HEK293 (cell line): ENCODE measurements at regions not wholly inside any gene's neighbourhood (a gene's known extent, or its start where the extent isn't known, plus 50 kb on each side); places are given as distances from the start of the nearest gene placed in this dataset.

Experiments used
- CTCF ChIA-PET: fragments of 350-600 bp; formaldehyde crosslinking; extraction: SDS; loops from one replicate; lab custom pipeline; 2021; ENCODE audit warnings: antibody characterized with exemption; lab: Yijun Ruan, JAX
- POLR2A ChIA-PET: fragments of 300-600 bp; formaldehyde crosslinking; extraction: SDS; loops from one replicate; lab custom pipeline; 2020; ENCODE audit warnings: antibody characterized with exemption, inconsistent platforms; lab: Yijun Ruan, JAX
- H3K27ac ChIP-seq: fragments of 200-500 bp; sonication (Bioruptor generic); 2 replicates; pipeline ENCODE4 v1.5.1; 2014; ENCODE audit warnings: low read depth, low read length, control low read depth, inconsistent platforms; ENCODE audit errors: extremely low read depth
- H3K36me3 ChIP-seq, 2 experiments: fragments of 200-500 bp in 1 of 2; sonication (Bioruptor generic) in 1 of 2; 1 replicate in 1 of 2; 2 replicates in 1 of 2; pipeline ENCODE4 v1.5.1; 2014 to 2017; ENCODE audit warnings: inconsistent platforms in 2 of 2, low read length in 2 of 2; ENCODE audit not compliant: control insufficient read depth in 2 of 2, insufficient read depth in 1 of 2
- H3K4me1 ChIP-seq: fragments of 200-500 bp; sonication (Bioruptor generic); 2 replicates; pipeline ENCODE4 v1.5.1; 2014; ENCODE audit warnings: mild to moderate bottlenecking, low read length, inconsistent platforms; ENCODE audit not compliant: control insufficient read depth, insufficient read depth
- H3K4me3 ChIP-seq: 2 replicates; pipeline ENCODE4 v1.5.1; 2011; ENCODE audit warnings: low read depth, mild to moderate bottlenecking, control low read depth, low read length, moderate library complexity
- H3K9me3 ChIP-seq: fragments of 200-500 bp; sonication (Bioruptor generic); 2 replicates; pipeline ENCODE4 v1.5.1; 2014; ENCODE audit warnings: low read depth, low read length, inconsistent platforms; ENCODE audit not compliant: control insufficient read depth, insufficient read depth
- GLIS2 ChIP-seq: fragments of 450-650 bp; formaldehyde crosslinking; IDR thresholded peaks from 2 replicates; pipeline ENCODE4 v1.5.1; 2016; ENCODE audit warnings: missing biosample characterization, missing genetic modification characterization
- HOXD13 ChIP-seq: sonication (generic); formaldehyde crosslinking; IDR thresholded peaks from 2 replicates; pipeline ENCODE4 v1.8.0; 2022; ENCODE audit warnings: missing genetic modification reagents, borderline replicate concordance
- MYNN ChIP-seq: fragments of 450-650 bp; formaldehyde crosslinking; IDR thresholded peaks from 2 replicates; pipeline ENCODE4 v1.5.1; 2016; ENCODE audit warnings: missing biosample characterization, missing genetic modification characterization, borderline replicate concordance
- OVOL3 ChIP-seq: fragments of 450-650 bp; formaldehyde crosslinking; IDR thresholded peaks from 2 replicates; pipeline ENCODE4 v1.5.1; 2016; ENCODE audit warnings: missing biosample characterization, missing genetic modification characterization
- SCRT1 ChIP-seq: fragments of 450-650 bp; formaldehyde crosslinking; IDR thresholded peaks from 2 replicates; pipeline ENCODE4 v1.5.1; 2016; ENCODE audit warnings: missing biosample characterization, missing genetic modification characterization, borderline replicate concordance
- SP2 ChIP-seq: fragments of 450-650 bp; formaldehyde crosslinking; IDR thresholded peaks from 2 replicates; pipeline ENCODE4 v1.5.1; 2016; ENCODE audit warnings: missing biosample characterization, missing genetic modification characterization
- TRIM28 ChIP-seq: IDR thresholded peaks from 2 replicates; pipeline ENCODE4 v1.6.1; 2011; ENCODE audit warnings: low read length, control low read depth, borderline replicate concordance
- ZIC2 ChIP-seq: fragments of 450-650 bp; formaldehyde crosslinking; IDR thresholded peaks from 2 replicates; pipeline ENCODE4 v1.5.1; 2016; ENCODE audit warnings: missing biosample characterization, missing genetic modification characterization
- ZNF221 ChIP-seq: fragments of 450-650 bp; formaldehyde crosslinking; IDR thresholded peaks from 2 replicates; pipeline ENCODE4 v1.5.1; 2017; ENCODE audit warnings: missing biosample characterization, missing genetic modification characterization, borderline replicate concordance
- ZNF292 ChIP-seq: fragments of 450-650 bp; formaldehyde crosslinking; IDR thresholded peaks from 2 replicates; pipeline ENCODE4 v1.5.1; 2016; ENCODE audit warnings: low read depth, missing biosample characterization, missing genetic modification characterization, borderline replicate concordance
- ZNF354C ChIP-seq: fragments of 450-650 bp; formaldehyde crosslinking; IDR thresholded peaks from 2 replicates; pipeline ENCODE4 v1.5.1; 2016; ENCODE audit warnings: missing biosample characterization, missing genetic modification characterization, low read depth, borderline replicate concordance
- ZNF391 ChIP-seq: fragments of 450-650 bp; formaldehyde crosslinking; IDR thresholded peaks from 2 replicates; pipeline ENCODE4 v1.5.1; 2016; ENCODE audit warnings: low read depth, missing biosample characterization, missing genetic modification characterization, borderline replicate concordance
- ZNF426 ChIP-seq: fragments of 450-650 bp; formaldehyde crosslinking; IDR thresholded peaks from 2 replicates; pipeline ENCODE4 v1.5.1; 2017; ENCODE audit warnings: missing biosample characterization, missing genetic modification characterization, mild to moderate bottlenecking, inconsistent platforms, moderate library complexity
- ZNF544 ChIP-seq: fragments of 450-650 bp; formaldehyde crosslinking; IDR thresholded peaks from 2 replicates; pipeline ENCODE4 v1.5.0; 2017; ENCODE audit warnings: missing biosample characterization, missing genetic modification characterization
- ZNF548 ChIP-seq: fragments of 450-650 bp; formaldehyde crosslinking; IDR thresholded peaks from 2 replicates; pipeline ENCODE4 v1.5.1; 2016; ENCODE audit warnings: missing biosample characterization, missing genetic modification characterization
- ZNF549 ChIP-seq: fragments of 450-650 bp; IDR thresholded peaks from 2 replicates; pipeline ENCODE4 v1.5.1; 2018; ENCODE audit warnings: missing biosample characterization, missing genetic modification characterization, mild to moderate bottlenecking, inconsistent platforms, moderate library complexity
- ZNF555 ChIP-seq: fragments of 450-650 bp; formaldehyde crosslinking; conservative IDR thresholded peaks from 2 replicates; pipeline ENCODE4 v1.5.1; 2017; ENCODE audit warnings: missing biosample characterization, mild to moderate bottlenecking, missing genetic modification characterization, inconsistent platforms
- ZNF600 ChIP-seq: fragments of 450-650 bp; formaldehyde crosslinking; IDR thresholded peaks from 2 replicates; pipeline ENCODE4 v1.5.1; 2016; ENCODE audit warnings: missing biosample characterization, missing genetic modification characterization
- ZNF670 ChIP-seq: fragments of 450-650 bp; formaldehyde crosslinking; IDR thresholded peaks from 2 replicates; pipeline ENCODE4 v1.5.1; 2016; ENCODE audit warnings: missing biosample characterization, missing genetic modification characterization, low read depth
- ZNF785 ChIP-seq: fragments of 450-650 bp; formaldehyde crosslinking; IDR thresholded peaks from 2 replicates; pipeline ENCODE4 v1.5.1; 2016; ENCODE audit warnings: missing biosample characterization, missing genetic modification characterization
- ZNF830 ChIP-seq: fragments of 450-650 bp; IDR thresholded peaks from 2 replicates; pipeline ENCODE4 v1.5.0; 2018; ENCODE audit warnings: missing biosample characterization, missing genetic modification characterization, low read depth, mild to moderate bottlenecking, moderate library complexity
- TF ChIP-seq, protein P1 (sequence below): fragments of 450-650 bp; formaldehyde crosslinking; IDR thresholded peaks from 2 replicates; pipeline ENCODE4 v1.5.1; 2016; ENCODE audit warnings: missing biosample characterization, missing genetic modification characterization
- TF ChIP-seq, protein P2 (sequence below): fragments of 450-650 bp; IDR thresholded peaks from 2 replicates; pipeline ENCODE4 v1.5.1; 2018; ENCODE audit warnings: missing biosample characterization, mild to moderate bottlenecking, missing genetic modification characterization
- TF ChIP-seq, protein P3 (sequence below): fragments of 450-650 bp; formaldehyde crosslinking; IDR thresholded peaks from 2 replicates; pipeline ENCODE4 v1.5.1; 2017; ENCODE audit warnings: missing biosample characterization, missing genetic modification characterization
- TF ChIP-seq, protein P4 (sequence below): fragments of 450-650 bp; formaldehyde crosslinking; IDR thresholded peaks from 2 replicates; pipeline ENCODE4 v1.5.1; 2016; ENCODE audit warnings: missing biosample characterization, missing genetic modification characterization
- TF ChIP-seq, protein P5 (sequence below): fragments of 450-650 bp; formaldehyde crosslinking; IDR thresholded peaks from 2 replicates; pipeline ENCODE4 v1.5.1; 2016; ENCODE audit warnings: missing biosample characterization, missing genetic modification characterization
- TF ChIP-seq, protein P6 (sequence below): IDR thresholded peaks from 2 replicates; pipeline ENCODE4 v1.6.1; 2011; ENCODE audit warnings: mild to moderate bottlenecking, low read depth, low read length, borderline replicate concordance

DNA sequence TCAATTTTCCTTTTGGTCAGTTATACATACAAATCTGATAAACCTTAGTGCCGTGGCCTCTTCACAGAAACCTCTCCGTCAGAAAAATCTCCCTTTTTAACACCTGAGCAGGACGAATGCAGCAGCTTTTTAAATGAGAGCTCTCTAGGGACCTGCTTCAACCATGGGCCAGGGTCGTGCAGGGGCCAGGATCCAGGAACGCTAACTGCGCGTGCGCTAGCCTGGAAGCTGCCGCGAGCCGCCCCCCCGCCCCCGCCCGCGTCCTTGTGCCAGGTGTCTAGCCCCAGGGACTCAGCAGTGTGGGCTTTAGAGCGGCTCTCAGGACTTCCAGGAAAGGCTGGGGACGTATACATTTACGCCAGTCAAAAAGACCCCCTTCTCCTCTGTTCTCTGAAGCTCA, 136.8 kb upstream of the FMN2 start:
- H3K36me3 ChIP-seq, result no peaks in the 10 kb centered on the region
- ChIA-PET CTCF (interaction anchor here (0.6 to 9.6 kb wide), 6 partner anchors 11 to 1720 kb away, joined by 3 to 187 read pairs (median 4); no protein-coding TSS in a partner anchor), POLR2A (no interaction called here)
- no peaks in the 10 kb centered on the region for H3K4me1 ChIP-seq
- no peaks in the 10 kb centered on the region for H3K9me3 ChIP-seq
- no peak overlapping the region for H3K27ac ChIP-seq
- no peak for TF ChIP-seq ZNF391 (tag by site-specific recombination)
- TF ChIP-seq, protein P1, sequence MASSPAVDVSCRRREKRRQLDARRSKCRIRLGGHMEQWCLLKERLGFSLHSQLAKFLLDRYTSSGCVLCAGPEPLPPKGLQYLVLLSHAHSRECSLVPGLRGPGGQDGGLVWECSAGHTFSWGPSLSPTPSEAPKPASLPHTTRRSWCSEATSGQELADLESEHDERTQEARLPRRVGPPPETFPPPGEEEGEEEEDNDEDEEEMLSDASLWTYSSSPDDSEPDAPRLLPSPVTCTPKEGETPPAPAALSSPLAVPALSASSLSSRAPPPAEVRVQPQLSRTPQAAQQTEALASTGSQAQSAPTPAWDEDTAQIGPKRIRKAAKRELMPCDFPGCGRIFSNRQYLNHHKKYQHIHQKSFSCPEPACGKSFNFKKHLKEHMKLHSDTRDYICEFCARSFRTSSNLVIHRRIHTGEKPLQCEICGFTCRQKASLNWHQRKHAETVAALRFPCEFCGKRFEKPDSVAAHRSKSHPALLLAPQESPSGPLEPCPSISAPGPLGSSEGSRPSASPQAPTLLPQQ (tag by site-specific recombination), result no peak
- TF ChIP-seq ZNF292 (tag by site-specific recombination), result no peak
- TF ChIP-seq, protein P2, sequence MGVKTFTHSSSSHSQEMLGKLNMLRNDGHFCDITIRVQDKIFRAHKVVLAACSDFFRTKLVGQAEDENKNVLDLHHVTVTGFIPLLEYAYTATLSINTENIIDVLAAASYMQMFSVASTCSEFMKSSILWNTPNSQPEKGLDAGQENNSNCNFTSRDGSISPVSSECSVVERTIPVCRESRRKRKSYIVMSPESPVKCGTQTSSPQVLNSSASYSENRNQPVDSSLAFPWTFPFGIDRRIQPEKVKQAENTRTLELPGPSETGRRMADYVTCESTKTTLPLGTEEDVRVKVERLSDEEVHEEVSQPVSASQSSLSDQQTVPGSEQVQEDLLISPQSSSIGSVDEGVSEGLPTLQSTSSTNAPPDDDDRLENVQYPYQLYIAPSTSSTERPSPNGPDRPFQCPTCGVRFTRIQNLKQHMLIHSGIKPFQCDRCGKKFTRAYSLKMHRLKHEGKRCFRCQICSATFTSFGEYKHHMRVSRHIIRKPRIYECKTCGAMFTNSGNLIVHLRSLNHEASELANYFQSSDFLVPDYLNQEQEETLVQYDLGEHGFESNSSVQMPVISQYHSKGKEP, result no peak
- no peak for TF ChIP-seq SP2 (tag by site-specific recombination)
- no peak for TF ChIP-seq SCRT1 (tag by site-specific recombination)
- TF ChIP-seq, protein P3, sequence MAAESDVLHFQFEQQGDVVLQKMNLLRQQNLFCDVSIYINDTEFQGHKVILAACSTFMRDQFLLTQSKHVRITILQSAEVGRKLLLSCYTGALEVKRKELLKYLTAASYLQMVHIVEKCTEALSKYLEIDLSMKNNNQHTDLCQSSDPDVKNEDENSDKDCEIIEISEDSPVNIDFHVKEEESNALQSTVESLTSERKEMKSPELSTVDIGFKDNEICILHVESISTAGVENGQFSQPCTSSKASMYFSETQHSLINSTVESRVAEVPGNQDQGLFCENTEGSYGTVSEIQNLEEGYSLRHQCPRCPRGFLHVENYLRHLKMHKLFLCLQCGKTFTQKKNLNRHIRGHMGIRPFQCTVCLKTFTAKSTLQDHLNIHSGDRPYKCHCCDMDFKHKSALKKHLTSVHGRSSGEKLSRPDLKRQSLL, result no peak
- TF ChIP-seq OVOL3 (tag by site-specific recombination), result no peak
- TF ChIP-seq ZNF426, result no peak
- no peak for TF ChIP-seq ZNF354C (tag by site-specific recombination)
- TF ChIP-seq GLIS2 (tag by site-specific recombination), result no peak
- TF ChIP-seq ZNF544, result no peak
- no peak for TF ChIP-seq ZNF221
- TF ChIP-seq ZNF548 (tag by site-specific recombination), result no peak
- TF ChIP-seq ZNF670 (tag by site-specific recombination), result no peak
- TF ChIP-seq ZNF600, result no peak
- TF ChIP-seq ZNF555 (tag by site-specific recombination), result no peak
- no peak for TF ChIP-seq TRIM28
- TF ChIP-seq, protein P4, sequence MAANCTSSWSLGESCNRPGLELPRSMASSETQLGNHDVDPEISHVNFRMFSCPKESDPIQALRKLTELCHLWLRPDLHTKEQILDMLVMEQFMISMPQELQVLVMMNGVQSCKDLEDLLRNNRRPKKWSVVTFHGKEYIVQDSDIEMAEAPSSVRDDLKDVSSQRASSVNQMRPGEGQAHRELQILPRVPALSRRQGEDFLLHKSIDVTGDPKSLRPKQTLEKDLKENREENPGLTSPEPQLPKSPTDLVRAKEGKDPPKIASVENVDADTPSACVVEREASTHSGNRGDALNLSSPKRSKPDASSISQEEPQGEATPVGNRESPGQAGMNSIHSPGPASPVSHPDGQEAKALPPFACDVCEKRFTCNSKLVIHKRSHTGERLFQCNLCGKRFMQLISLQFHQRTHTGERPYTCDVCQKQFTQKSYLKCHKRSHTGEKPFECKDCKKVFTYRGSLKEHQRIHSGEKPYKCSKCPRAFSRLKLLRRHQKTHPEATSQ (tag by site-specific recombination), result no peak
- no peak overlapping the region for H3K4me3 ChIP-seq

DNA sequence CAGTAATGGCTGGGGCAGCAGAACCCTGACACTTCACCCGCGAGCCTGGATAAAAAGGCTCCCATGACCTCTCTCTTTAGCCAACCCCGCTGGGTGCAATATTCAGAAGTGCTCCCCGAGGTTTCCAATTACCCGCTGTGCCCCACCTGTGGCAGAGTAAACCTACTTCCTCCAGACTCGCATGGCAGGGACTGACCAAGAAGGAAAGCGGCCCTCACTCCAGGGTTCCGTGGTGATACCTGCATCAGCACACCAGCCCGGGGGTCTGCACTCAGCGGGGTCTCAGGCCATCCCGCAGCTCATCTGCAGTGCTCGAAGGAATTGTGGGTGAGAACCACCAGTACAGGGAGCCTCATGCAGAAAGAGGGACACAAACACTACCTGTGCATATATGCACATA, 136.3 kb upstream of the FMN2 start:
- POLR2A ChIA-PET, result no interaction called here
- H3K9me3 ChIP-seq, result no peaks in the 10 kb centered on the region
- no peak for TF ChIP-seq ZNF830 (tag by site-specific recombination)
- no peak for TF ChIP-seq MYNN
- TF ChIP-seq ZNF549, result no peak
- no peak for TF ChIP-seq ZNF785 (tag by site-specific recombination)
- TF ChIP-seq HOXD13 (CRISPR knock-in tag), result no peak
- TF ChIP-seq GLIS2 (tag by site-specific recombination), result no peak
- TF ChIP-seq, protein P5, sequence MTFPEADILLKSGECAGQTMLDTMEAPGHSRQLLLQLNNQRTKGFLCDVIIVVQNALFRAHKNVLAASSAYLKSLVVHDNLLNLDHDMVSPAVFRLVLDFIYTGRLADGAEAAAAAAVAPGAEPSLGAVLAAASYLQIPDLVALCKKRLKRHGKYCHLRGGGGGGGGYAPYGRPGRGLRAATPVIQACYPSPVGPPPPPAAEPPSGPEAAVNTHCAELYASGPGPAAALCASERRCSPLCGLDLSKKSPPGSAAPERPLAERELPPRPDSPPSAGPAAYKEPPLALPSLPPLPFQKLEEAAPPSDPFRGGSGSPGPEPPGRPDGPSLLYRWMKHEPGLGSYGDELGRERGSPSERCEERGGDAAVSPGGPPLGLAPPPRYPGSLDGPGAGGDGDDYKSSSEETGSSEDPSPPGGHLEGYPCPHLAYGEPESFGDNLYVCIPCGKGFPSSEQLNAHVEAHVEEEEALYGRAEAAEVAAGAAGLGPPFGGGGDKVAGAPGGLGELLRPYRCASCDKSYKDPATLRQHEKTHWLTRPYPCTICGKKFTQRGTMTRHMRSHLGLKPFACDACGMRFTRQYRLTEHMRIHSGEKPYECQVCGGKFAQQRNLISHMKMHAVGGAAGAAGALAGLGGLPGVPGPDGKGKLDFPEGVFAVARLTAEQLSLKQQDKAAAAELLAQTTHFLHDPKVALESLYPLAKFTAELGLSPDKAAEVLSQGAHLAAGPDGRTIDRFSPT (tag by site-specific recombination), result no peak
- TF ChIP-seq, protein P6, sequence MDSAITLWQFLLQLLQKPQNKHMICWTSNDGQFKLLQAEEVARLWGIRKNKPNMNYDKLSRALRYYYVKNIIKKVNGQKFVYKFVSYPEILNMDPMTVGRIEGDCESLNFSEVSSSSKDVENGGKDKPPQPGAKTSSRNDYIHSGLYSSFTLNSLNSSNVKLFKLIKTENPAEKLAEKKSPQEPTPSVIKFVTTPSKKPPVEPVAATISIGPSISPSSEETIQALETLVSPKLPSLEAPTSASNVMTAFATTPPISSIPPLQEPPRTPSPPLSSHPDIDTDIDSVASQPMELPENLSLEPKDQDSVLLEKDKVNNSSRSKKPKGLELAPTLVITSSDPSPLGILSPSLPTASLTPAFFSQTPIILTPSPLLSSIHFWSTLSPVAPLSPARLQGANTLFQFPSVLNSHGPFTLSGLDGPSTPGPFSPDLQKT, result no peak
- no peak for TF ChIP-seq ZIC2
- TF ChIP-seq, all 188 proteins: peak for 0
- H3K36me3 ChIP-seq, result no peaks in the 10 kb centered on the region
- H3K4me1 ChIP-seq, result no peaks in the 10 kb centered on the region
- H3K4me3 ChIP-seq, result no peak overlapping the region
- H3K27ac ChIP-seq, result no peak overlapping the region
- CTCF ChIA-PET, result interaction anchor here (0.6 to 9.6 kb wide), 4 partner anchors 19 to 925 kb away, joined by 3 to 187 read pairs (median 4); no protein-coding TSS in a partner anchor
